ENCODE measurements at regions not wholly inside any gene's neighbourhood (a gene's known extent, or its start where the extent isn't known, plus 50 kb on each side); places are given as distances from the start of the nearest gene placed in this dataset.
A peak's percentile ranks its signal among the peaks of the same experiment; 100 is the strongest.
"Not testable (repeated sequence)": the region's sequence is repeated elsewhere in the genome, so short reads cannot be mapped to it uniquely, and the experiment has no call there.

GRCh38 chr12:47610686-47611252 lies 95.1 kb downstream of the RPAP3 start:
- no peak for DNase-seq

- no peak for DNase-seq
Measured at GRCh38 chr12:47609806-47610205, 96.0 kb downstream of the RPAP3 start.

- DNase-seq, result not testable (repeated sequence)
Measured at GRCh38 chr12:47608671-47609070, 97.2 kb downstream of the RPAP3 start.

GRCh38 chr12:47604221-47604873 lies 101.5 kb downstream of the RPAP3 start:
- DNase-seq, result peak; percentile 16

GRCh38 chr12:47602949-47603558 lies 102.8 kb downstream of the RPAP3 start:
- DNase-seq, result no peak

GRCh38 chr12:47602325-47602724 lies 103.5 kb downstream of the RPAP3 start:
- DNase-seq, result peak; percentile 73

- DNase-seq, result no peak
Measured at GRCh38 chr12:47601071-47601470, 104.8 kb downstream of the RPAP3 start.

- no peak for DNase-seq
Measured at GRCh38 chr12:47591795-47592194, 114.0 kb downstream of the RPAP3 start.

- DNase-seq, result no peak
Measured at GRCh38 chr12:47591361-47591791, 114.5 kb downstream of the RPAP3 start.

GRCh38 chr12:47590771-47591360 lies 115.0 kb downstream of the RPAP3 start:
- DNase-seq, result no peak

GRCh38 chr12:47586952-47587669 lies 118.7 kb downstream of the RPAP3 start:
- no peak for DNase-seq

GRCh38 chr12:47585507-47585906 lies 120.3 kb downstream of the RPAP3 start:
- no peak for DNase-seq

GRCh38 chr12:47578836-47579235 lies 127.0 kb downstream of the RPAP3 start:
- no peak for DNase-seq

GRCh38 chr12:47577206-47577989 lies 128.4 kb downstream of the RPAP3 start:
- DNase-seq, result no peak

GRCh38 chr12:47576289-47576945 lies 129.4 kb downstream of the RPAP3 start:
- DNase-seq, result no peak

- no peak for DNase-seq
Measured at GRCh38 chr12:47574252-47575021, 131.4 kb downstream of the RPAP3 start.

GRCh38 chr12:47573146-47573659 lies 132.6 kb downstream of the RPAP3 start:
- DNase-seq, result no peak

GRCh38 chr12:47570151-47570550 lies 135.7 kb downstream of the RPAP3 start:
- no peak for DNase-seq

GRCh38 chr12:47562201-47562600 lies 143.6 kb downstream of the RPAP3 start:
- DNase-seq, result no peak

GRCh38 chr12:47561746-47562145 lies 144.1 kb downstream of the RPAP3 start:
- no peak for DNase-seq

- DNase-seq, result no peak
Measured at GRCh38 chr12:47560415-47560814, 145.4 kb downstream of the RPAP3 start.
